PC-9 (cell line): ENCODE measurements at regions not wholly inside any gene's neighbourhood (a gene's known extent, or its start where the extent isn't known, plus 50 kb on each side); places are given as distances from the start of the nearest gene placed in this dataset.

Experiments
- BruUV-seq: library from RNA; stranded (reverse); fragments of 400-500 nt; replicated peaks from 2 replicates; lab custom pipeline; 2021; lab: Mats Ljungman, UMichigan
- CTCF ChIA-PET: fragments of 300-600 bp; sonication (Branson Sonifier 250); formaldehyde crosslinking; loops from one replicate; lab custom pipeline; 2022; ENCODE audit warnings: antibody characterized with exemption; lab: Charles Lee
- POLR2A ChIA-PET: fragments of 300-600 bp; sonication (Branson Sonifier 250); formaldehyde crosslinking; loops from one replicate; lab custom pipeline; 2022; ENCODE audit warnings: antibody characterized with exemption; ENCODE audit not compliant: unreplicated experiment; lab: Charles Lee
- DNase-seq, 2 experiments: peaks; one replicate each; pipeline versions ENCODE4 v3.0.0 to v3.0.0-alpha.2; 2015 to 2022; ENCODE audit warnings: mixed read lengths in 1 of 2
- H2AFZ ChIP-seq: fragments of 200-600 bp; sonication (generic); 2 replicates; pipeline ENCODE4 v1.8.1; 2017; ENCODE audit warnings: antibody characterized with exemption
- H3F3A ChIP-seq: fragments of 200-600 bp; sonication (generic); 2 replicates; pipeline ENCODE4 v1.8.1; 2017; ENCODE audit warnings: antibody characterized with exemption, mild to moderate bottlenecking, low read depth; ENCODE audit not compliant: insufficient read depth
- H3K27ac ChIP-seq: fragments of 200-600 bp; sonication (generic); 2 replicates; pipeline ENCODE4 v1.6.1; 2016; ENCODE audit warnings: mixed run types
- H3K27me3 ChIP-seq: fragments of 200-600 bp; sonication (generic); 2 replicates; pipeline ENCODE4 v1.6.1; 2016; ENCODE audit warnings: low read depth, mixed run types; ENCODE audit not compliant: insufficient read depth
- H3K36me3 ChIP-seq: fragments of 200-600 bp; sonication (generic); 2 replicates; pipeline ENCODE4 v1.6.1; 2016; ENCODE audit warnings: low read depth, mixed run types
- H3K4me1 ChIP-seq: fragments of 200-600 bp; sonication (generic); replicated peaks from 2 replicates; pipeline ENCODE4 v1.6.1; 2016; ENCODE audit warnings: mixed run types; ENCODE audit not compliant: insufficient read depth
- H3K4me2 ChIP-seq: fragments of 200-600 bp; sonication (generic); 2 replicates; pipeline ENCODE4 v1.6.1; 2017; ENCODE audit warnings: mixed run types
- H3K4me3 ChIP-seq: fragments of 200-600 bp; sonication (generic); 2 replicates; pipeline ENCODE4 v1.6.1; 2016; ENCODE audit warnings: mixed run types
- H3K79me2 ChIP-seq: fragments of 200-600 bp; sonication (generic); 2 replicates; pipeline ENCODE4 v1.6.1; 2017; ENCODE audit warnings: low read depth, mixed run types
- H3K9me2 ChIP-seq: fragments of 200-600 bp; sonication (generic); 2 replicates; pipeline ENCODE4 v1.8.1; 2017; ENCODE audit warnings: mild to moderate bottlenecking; ENCODE audit not compliant: insufficient read depth
- H3K9me3 ChIP-seq: fragments of 200-600 bp; sonication (generic); 2 replicates; pipeline ENCODE4 v1.8.1; 2016; ENCODE audit warnings: low read depth; ENCODE audit not compliant: insufficient read depth
- H4K20me1 ChIP-seq: fragments of 200-600 bp; sonication (generic); 2 replicates; pipeline ENCODE4 v1.8.1; 2017; ENCODE audit not compliant: insufficient read depth
- CTCF ChIP-seq: fragments of 200-600 bp; sonication (generic); conservative IDR thresholded peaks from 2 replicates; pipeline ENCODE4 v1.6.1; 2017; ENCODE audit warnings: mixed run types, antibody characterized with exemption, mild to moderate bottlenecking, moderate library complexity
- EZH2 ChIP-seq: fragments of 200-600 bp; sonication (generic); IDR thresholded peaks from 2 replicates; pipeline ENCODE4 v1.8.0; 2017; ENCODE audit warnings: antibody characterized with exemption, low read depth
- intact Hi-C: fragments of 100-400 bp; cut with micrococcal nuclease; formaldehyde crosslinking; loops from one replicate; pipeline ENCODE4 v1.10.0; 2022; ENCODE audit not compliant: unreplicated experiment

GRCh38 chr11:112795911-112796649, 165.1 kb upstream of the NCAM1 start:
- no peaks in the 10 kb centered on the region for H4K20me1 ChIP-seq
- no peaks in the 10 kb centered on the region for H3K9me3 ChIP-seq
- TF ChIP-seq EZH2 (no peak), CTCF (no peak)
- H3K4me1 ChIP-seq: no peaks in the 10 kb centered on the region
- POLR2A ChIA-PET: no interaction called here
- no peak overlapping the region for H3K4me2 ChIP-seq
- no TSS peak for BruUV-seq
- no peaks in the 10 kb centered on the region; the same call in 1 of the 2 replicates for H3K9me2 ChIP-seq
- intact Hi-C loops: loop anchor here (2.0 to 10.0 kb wide), 2 partner anchors 207 to 489 kb away; no protein-coding TSS in a partner anchor
- H3K36me3 ChIP-seq: no peaks in the 10 kb centered on the region
- CTCF ChIA-PET: no interaction called here
- no peak overlapping the region for H3K27ac ChIP-seq
- no peak for DNase-seq
- H3K4me3 ChIP-seq: no peak overlapping the region
- no peaks in the 10 kb centered on the region for H3F3A ChIP-seq
- no peaks in the 10 kb centered on the region for H3K79me2 ChIP-seq
- no peaks in the 10 kb centered on the region for H3K27me3 ChIP-seq
- H2AFZ ChIP-seq: no peak overlapping the region

- H3K9me3 ChIP-seq: no peaks in the 10 kb centered on the region
Measured at GRCh38 chr11:112797092-112797491, 164.1 kb upstream of the NCAM1 start.

GRCh38 chr11:112797648-112798293, 163.4 kb upstream of the NCAM1 start:
- Histone ChIP-seq H3K79me2 (no peaks in the 10 kb centered on the region), H3K36me3 (no peaks in the 10 kb centered on the region), H3F3A (no peaks in the 10 kb centered on the region), H3K9me2 (no peaks in the 10 kb centered on the region; the same call in 1 of the 2 replicates), H3K27ac (no peak overlapping the region), H4K20me1 (no peaks in the 10 kb centered on the region), H3K4me3 (no peak overlapping the region), H2AFZ (no peak overlapping the region), H3K27me3 (no peaks in the 10 kb centered on the region), H3K4me2 (no peak overlapping the region), H3K9me3 (no peaks in the 10 kb centered on the region), H3K4me1 (no peaks in the 10 kb centered on the region)
- ChIA-PET CTCF (no interaction called here), POLR2A (no interaction called here)
- no TSS peak for BruUV-seq
- intact Hi-C loops: loop anchor here (10.0 kb wide), 1 partner anchor 487 kb away; no protein-coding TSS in a partner anchor
- TF ChIP-seq EZH2 (no peak), CTCF (peak; percentile 51)
- DNase-seq: no peak

More at GRCh38 chr11:112797092-112797491, 164.1 kb upstream of the NCAM1 start:
- Histone ChIP-seq H3K4me1 (no peaks in the 10 kb centered on the region), H3K79me2 (no peaks in the 10 kb centered on the region), H3K27ac (no peak overlapping the region), H3K4me2 (no peak overlapping the region), H2AFZ (no peak overlapping the region), H3F3A (no peaks in the 10 kb centered on the region), H4K20me1 (no peaks in the 10 kb centered on the region), H3K4me3 (no peak overlapping the region), H3K9me2 (no peaks in the 10 kb centered on the region; the same call in 1 of the 2 replicates), H3K27me3 (no peaks in the 10 kb centered on the region), H3K36me3 (no peaks in the 10 kb centered on the region)
- intact Hi-C loops: loop anchor here (10.0 kb wide), 1 partner anchor 488 kb away; no protein-coding TSS in a partner anchor
- TF ChIP-seq CTCF (no peak), EZH2 (no peak)
- peak in 1 of 2 experiments; percentile 62 for DNase-seq
- BruUV-seq: no TSS peak
- ChIA-PET CTCF (no interaction called here), POLR2A (no interaction called here)
